HCEC 1CT (cell line): ENCODE measurements at regions not wholly inside any gene's neighbourhood (a gene's known extent, or its start where the extent isn't known, plus 50 kb on each side); places are given as distances from the start of the nearest gene placed in this dataset.

Experiments
- DNase-seq: peaks from one replicate; pipeline ENCODE4 v3.0.0-alpha.2; 2017

DNA sequence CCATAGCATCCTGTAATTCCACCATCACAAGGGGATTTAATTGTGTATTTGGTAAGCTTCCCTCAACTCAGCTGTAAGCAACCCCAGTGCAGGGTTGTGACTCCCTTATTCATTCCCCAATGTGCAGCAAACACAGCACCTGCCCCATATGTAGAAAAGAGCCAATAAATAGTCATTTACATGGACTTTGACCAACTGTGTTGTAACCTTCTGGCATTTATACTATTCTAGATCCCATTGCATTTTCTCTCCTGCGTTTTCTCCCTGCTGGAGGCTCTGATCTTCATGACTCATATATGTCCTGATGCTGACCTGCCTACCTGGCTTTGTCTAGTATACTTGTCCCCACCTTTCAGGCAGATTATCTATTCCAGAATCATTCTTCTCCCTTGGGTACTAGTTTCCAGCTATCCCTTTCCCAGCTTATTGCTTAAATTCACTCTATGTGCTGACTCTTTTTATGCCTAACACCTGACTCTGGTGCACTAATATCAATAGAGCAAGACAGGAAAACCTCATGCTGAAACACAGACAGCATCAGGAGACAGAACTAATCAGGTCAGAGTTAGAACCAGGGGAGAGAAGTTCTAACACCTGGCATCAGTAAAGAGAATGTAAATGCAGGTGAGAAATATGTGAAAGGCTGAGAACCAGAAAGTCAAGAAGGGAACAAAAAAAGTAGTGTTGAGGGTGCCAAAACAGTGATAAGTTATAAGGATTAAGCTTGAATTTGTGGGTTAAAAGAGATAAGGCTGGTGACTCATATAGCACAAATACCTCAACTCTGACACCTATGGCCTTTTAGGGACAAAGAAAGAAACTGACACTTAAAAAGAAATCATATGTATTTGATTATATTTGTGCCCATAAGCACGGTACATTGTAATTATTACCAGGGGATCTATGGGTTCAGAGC lies 402.7 kb downstream of the IPMK start:
- DNase-seq = no peak

DNA sequence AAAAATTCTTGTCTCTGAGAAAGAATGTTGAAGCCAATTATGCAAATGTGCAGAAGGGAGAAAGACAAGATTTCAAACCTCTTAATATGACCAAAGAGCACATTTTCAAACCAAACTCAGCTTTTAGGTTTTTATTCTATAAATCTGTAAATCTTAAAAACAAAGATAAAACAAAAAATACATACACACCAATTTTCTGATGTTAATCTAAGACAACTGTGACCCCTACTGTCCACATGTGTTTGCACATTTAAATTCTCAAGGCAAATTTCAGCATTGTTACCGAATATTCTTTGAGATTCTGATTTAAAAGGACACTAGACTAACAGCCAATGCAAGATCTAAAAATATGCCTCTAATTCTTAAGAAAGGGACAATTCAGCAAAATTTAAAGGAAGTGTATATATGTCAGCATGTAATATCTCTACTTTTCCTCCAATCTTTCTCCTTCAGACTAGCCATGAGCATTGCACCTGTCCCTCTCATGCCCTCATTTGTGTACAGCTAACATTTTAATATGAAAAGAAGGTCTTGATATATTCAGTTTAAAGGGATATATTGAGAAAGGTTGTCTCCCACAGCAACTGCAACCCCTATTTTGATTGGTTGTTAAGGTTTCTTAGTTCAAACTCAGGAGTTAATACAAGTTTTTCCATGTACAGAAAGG lies 417.9 kb downstream of the IPMK start:
- no peak for DNase-seq

DNA sequence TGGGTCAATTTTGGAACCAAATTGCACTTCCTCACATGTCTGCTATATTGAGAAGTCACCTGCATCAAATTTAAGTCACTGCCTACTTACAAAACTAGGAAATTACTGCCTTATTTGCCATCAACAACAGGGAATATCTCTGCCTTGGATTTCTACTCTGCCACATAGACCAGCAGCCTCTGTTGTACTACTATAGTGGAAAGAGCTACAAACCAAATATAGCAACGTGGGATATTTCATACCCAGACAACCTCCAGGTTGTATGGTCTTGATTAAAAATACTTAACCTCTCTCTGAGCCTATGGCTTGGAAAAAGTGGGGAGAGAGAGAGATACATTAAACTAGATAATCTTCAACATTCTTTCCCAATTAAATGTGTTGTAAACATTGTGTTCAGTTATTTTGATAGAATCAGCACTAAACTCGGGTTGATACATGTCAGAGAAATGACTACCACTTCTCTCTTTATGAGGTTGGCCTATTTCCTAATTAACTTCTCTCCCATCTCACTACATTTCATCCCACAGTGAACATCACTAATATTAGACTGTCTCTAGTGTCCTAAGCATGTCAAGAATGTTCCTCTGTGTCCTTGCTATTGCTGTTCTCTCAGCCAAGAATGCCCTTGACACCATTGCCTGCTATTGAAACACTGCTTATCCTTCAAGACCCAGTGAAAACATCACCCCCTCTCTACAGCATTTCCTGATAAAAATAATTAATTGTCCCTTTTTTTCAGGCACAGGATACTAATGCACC lies 421.2 kb downstream of the IPMK start:
- no peak for DNase-seq

DNA sequence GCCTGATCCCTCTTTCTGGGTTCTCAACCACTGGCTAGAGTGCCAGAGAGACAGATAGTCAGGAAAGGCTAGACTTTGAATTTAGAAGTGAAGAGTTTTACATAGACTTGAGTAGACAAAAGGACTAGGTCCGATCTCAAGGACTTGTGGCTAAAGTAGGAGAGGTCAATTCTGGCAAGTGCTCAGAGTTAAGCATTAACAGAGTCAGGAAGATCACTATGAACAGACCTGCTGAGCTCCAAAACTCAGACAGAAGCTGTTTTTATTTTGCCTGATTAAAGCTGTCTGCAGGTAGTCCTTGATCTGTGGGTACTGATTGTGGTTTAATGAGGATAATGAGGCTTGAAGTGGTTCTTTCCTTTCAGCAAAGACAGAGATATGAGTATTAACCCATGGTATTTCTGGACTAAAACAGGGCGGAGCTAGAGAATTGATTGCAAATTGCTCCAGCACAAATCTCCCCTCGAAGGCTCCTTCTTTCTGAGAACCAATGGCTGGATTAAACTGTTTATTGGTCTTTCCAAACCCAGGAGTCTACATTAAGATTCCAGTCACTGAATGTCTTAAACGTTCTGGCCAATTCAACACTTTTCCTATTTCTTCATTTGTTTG lies 423.2 kb downstream of the IPMK start:
- DNase-seq = no peak

DNA sequence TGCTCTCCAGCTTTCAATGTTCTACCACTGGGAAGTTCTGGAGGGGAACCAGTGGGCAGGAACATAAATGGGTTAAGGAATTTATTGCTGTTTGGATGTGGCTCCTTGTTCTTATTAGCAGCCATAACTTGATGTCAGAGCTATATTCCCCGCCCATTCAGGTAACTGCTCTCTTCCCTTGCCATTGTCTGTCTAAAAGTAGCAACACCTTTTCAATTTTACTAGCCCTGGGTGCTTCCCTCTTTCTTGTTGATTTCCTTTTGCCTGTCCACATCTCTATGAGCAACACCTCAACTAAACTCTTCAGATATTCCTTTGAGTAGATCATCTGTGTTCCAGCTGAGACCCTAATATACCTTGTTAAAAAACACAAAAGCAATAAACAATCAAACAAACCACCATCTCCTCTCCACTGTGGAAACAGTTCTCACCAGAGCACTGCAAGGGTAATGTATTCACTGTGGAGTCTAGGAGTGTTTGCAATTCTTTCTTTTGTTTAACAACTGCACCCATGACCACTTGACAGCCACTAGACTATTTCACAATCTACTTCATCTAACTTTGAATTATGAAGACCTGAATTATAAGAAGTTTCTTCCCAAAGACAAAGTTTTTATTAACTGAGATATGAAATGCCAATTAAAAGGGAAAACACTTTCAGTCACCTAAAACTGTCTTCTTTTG lies 436.7 kb downstream of the IPMK start:
- DNase-seq = no peak

DNA sequence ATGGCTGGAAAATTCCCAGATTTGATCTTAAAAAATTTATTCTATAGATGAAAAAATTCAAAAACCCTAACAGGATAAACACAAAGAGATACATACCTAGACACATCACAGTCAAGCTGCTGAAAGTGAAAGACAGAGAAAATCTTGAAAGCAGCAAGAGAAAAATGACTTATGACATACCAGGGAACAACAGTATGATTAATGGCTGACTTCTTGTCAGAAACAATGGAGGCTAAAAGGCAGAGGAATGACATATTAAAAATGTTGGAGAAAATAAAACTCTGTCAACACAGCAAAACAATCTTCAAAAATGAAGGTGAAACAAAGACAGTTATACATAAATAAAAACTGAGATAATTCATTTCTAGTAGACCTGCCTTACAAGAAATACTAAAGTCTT lies 442.7 kb downstream of the IPMK start:
- no peak for DNase-seq

DNA sequence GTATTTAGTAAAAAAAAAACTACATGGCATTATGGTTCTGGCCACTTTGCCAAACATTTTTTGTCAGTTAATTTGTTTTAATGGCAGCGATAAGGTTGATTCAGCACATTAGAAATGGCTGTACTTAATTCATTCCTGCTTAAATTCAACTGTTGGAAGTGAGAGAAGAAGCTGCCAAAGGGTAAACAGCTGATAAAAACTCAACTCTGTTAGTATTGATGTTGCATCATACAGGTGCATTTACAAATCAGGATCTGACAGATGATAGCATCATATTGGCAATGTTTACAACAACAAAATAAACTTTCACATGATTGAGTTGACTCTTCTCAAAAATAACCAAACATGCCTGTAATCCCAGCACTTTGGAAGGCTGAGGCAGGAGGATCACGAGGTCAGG lies 444.3 kb downstream of the IPMK start:
- DNase-seq = no peak

DNA sequence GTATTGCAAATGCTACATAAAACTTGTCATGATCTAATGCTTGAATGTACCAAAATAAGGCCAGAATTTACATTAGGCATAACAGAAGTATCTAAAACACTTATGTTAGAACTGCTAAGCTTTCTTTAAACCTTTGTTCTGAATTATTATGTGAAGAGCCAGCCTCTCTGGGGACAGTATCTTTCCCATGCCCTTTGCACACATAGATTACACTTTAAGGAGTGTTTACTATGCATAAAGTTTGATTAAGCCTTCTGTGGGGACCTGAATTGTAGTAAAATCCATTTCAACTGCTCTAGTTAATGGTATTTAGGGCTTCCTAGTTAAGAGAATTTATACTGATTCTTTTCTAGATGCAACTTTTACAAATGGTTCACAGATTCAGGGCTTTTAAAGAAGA lies 444.7 kb downstream of the IPMK start:
- no peak for DNase-seq

DNA sequence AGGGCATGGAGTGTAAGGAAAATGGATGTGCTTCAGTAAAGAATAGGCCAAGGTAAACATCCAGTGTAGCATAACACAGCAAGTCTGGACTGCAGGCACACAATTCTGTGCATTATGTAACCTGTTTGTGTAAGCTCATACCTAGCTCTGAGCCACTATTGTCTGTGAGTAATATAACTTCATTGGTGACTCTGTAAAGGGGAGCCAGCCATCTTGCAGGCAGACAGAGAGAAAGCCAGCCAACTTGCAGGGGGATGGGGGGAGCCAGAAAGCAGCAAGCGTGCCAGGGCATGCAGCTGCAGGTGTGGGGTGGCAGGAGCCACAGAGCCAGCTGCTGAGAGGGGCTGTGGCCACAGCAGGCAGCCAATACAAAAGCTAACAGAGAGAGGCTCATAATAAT lies 449.2 kb downstream of the IPMK start:
- no peak for DNase-seq

DNA sequence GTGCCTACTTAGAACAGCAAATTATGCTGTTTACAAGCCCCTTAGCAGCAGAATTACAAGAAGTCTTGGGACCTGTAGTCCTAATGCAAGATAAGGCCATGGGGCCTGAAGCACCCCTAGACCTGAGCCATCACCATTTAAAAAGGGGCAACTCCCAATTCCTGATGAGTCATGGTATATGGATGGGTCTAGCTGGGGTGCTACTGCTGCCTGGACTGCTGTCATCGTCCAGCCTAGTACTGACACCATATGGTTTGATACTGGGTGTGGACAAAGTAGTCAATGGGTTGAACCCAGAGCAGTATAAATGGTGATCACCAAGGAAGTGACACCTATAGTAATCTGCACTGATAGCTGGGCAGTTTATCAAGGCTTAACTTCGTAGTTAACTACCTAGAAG lies 450.0 kb downstream of the IPMK start:
- DNase-seq = no peak

DNA sequence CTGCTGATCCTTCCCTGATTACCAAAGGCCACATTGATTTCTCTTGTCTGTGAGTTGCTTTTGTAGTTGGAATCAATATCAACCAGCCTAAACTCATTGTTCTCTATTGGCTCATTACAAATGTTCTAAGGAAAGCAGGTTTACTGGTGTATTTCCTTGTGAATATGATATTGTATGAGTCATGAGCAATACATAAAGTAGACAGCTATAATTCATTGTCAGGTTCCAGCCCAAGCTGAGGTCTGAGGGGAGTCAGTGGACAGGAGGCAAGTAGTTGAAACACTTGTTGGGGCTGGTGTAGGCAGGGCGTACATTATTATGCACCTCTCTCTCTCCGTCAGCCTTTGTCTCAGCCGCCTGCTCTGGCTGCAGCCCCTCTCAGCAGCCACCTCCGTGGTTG lies 451.7 kb downstream of the IPMK start:
- no peak for DNase-seq

DNA sequence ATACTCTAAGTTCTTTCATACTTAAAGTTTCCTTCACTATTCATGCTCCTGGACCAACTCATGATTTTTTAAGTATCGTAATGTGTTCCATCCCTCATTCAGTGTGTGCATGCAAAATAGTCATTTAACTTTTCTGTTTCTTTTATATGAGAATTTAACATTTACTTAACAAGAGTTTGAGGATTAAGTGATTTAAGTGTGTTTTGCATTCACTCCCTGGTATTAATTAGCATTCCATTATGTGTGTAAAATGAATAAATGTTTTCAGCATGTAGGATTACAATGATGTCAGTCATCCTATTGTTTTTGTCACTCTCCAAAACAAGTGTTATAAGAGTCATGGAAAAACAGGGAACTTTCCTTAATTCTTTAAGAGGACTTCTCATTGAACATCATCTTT lies 457.7 kb downstream of the IPMK start:
- DNase-seq = no peak

DNA sequence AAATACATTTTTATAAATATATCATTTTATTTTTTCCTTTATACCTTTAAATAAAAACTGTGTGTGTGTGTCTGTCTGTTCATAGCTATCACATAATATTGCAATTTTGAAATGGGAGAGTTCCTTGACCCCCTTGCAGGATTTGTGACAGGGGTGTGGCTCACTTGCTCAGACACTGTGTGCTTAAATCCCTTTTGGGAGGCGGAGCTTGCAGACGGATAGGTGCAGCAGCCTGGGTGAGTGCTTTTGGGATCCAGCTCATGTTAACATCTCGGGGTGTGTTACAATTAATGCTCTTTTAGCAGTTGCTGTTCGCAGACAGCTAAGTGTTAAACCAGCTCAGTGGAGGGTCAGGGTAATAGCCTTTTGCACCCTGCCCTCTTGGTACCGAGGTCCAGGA lies 459.8 kb downstream of the IPMK start:
- no peak for DNase-seq

DNA sequence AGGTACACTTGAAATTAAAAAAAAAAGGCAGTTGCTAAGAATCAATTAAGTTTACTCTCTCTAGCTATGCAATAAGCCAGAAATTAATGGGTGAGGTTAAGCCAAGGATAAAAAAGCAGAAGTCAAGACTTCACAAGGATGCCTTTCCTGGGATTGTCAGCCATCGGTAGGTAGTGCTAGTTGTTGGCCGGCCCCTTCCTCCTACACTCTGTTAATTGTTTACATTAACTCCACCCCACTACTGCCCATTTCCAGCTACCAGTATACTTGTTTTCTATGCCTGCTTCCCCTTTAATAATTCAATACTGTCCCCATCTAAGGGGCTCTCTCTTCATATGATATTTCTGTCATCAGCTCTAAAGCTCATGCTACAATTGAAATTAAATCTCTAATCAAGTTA lies 461.0 kb downstream of the IPMK start:
- no peak for DNase-seq

DNA sequence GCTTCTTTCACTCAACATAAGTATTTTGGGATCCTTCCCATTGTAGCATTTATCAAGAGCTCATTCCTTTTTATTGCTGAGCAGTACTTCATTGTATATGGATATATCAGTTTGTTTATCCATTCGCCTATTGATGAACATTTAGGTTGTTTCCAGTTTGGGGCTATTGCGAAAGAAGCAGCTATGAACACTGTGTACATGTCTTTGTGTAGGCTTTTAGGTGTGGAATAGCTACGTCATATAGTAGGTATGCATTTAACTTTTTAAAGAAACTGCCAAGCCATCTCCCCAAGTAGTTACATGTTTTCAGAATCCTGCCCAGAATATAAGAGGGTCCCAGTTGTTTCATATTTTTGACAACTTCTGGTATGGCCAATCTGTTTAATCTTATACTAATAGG lies 468.1 kb downstream of the IPMK start:
- no peak for DNase-seq

DNA sequence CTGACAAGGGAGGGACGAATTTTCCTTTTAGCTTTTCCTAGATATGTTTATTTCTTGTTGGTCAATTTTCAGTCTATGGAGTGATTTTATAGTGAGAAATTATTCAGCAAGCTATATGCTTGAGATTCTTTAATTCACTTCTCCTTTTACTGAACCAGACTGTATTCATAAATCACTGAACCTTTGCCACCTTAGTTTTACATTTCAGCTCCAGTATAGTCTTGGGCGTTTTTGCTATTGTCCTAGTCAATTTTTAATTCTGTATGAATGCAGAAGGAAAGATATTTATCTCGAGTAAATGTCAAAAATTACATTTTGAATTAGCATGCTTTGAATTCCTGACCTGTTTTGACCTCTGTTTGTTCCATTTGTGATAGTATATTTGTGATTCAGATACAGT lies 468.9 kb downstream of the IPMK start:
- DNase-seq = no peak

DNA sequence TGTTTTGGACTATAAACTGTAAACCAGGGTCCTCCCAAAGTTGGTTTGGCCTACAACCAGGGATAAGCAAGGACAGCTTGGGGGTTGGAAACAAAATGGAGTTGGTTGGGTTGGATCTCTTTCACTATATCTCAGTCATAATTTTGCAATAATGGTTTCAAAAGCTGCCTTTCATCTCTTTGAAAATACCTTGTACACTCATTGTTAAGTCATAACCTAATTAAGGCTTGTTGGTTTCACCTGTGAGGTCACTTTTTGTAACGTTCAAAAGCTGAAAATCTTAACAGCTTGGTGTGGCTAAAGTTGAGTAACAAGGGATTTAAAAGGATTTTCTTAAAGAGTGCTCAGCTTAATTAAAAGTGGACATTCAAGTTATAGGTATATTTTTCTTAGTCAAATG lies 476.1 kb downstream of the IPMK start:
- no peak for DNase-seq

DNA sequence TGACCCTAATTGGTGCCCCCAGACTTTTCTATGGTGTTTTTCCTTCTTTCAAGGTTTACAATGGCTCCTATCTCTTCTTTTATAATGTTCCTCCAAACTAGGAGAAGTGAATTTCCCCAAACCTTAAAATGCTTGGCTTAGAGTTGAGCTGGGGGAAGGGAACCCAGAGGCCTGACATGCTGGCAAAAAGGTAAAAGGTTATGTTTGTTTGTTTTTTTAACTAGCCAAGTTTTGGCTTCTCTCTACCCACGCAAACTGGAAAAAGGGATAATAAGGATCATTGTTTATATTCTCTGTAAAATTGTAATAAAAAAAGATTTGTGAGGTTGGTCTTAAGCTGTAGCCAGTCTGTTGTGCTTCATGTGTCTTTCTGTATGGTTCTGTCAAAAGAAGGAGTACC lies 477.0 kb downstream of the IPMK start:
- DNase-seq = no peak

DNA sequence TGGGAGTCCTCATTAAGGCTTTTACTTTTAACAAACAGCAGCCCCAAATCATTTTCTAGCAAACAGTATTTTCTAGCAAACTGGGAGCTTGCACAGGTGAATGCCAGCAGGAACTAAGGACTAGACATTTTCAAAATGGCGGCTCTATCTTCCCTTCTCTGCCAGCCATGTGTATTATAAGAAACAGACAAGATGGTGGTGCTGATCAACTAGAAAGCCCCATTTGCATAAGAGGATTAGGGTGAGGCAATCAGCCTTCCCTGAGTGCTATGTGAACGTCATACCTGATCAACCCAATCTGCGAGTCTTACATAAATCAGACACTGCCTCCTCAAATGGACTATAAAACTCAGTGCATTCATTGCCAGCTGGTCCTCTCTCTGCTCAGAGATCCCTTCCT lies 479.6 kb downstream of the IPMK start:
- DNase-seq = no peak

DNA sequence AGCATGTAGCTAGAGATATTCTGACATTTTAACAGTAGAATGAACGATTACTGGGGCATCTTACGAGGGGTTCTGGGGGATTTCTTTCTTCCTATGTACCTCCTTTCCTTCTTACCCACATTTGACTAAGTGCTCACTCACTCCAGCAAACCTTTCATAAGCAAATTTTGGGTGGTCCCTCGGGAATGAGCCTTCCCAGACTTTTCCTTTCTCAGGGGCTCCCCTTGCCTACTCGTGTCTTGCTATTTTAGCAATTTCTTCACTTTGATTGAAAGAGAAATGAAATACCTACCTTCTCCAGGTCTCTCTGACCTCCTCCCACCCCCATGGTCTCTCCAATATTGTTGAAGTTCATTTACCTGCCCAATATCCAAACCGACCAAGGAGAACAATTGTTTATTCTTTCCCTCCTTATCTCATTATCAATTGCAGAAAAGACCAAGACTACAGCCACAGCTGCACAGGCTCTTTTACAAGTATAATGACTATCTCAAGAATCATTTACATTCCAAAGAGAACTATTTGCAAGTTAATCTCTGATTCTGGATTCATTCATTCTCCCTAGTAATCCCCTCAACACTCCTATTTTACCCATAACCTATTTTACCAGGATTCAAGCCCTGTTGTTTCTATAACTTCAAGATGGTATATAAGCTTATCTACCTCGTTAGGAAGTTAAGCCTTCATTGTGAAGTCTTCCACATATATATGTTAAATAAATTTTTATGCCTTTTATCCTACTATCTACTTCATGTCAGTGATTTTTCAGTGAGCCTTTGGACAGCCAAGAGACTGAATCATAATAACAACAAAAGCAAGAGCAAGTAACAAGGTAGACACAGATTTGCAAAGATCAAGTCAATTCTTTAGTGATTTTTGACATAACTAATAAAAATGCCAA lies 480.6 kb downstream of the IPMK start:
- DNase-seq = no peak

DNA sequence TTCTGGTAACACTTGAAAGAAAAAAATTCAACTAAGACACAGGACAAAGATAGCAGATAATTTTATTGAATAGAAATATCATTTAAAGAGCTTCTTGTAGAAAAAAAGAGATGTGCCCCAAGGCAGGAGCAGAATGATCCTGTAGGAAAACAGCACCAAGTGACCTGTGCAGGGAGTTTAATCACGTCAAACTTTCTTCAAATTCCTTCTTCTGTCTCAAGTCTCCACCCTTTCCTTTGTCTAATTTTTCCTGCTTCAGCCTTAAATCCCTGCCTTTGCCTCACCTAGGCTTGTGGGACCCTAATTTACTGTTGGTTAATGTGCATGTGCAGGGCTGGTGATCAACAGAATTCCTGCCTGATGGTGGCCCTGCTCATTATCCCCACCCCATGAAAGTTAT lies 481.4 kb downstream of the IPMK start:
- no peak for DNase-seq

DNA sequence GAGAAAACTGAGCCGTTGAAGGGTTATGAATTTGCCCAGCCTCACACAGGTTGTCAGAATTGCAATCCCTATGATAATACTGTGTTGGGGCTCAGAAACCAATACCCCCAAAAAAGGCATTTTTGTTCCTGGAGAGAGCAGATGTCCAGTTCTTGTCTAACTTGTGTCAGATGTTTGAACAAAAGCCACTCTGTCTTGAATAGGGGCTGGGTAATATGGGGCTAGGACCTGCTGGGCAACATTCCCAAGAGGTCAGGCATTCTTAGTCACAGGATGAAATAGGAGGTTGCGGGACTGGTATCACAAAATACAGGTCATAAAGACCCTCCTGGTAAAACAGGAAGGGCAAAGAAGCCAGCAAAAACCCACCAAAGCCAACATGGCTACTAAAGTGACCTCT lies 482.1 kb downstream of the IPMK start:
- no peak for DNase-seq
